ENCODE measurements at regions not wholly inside any gene's neighbourhood (a gene's known extent, or its start where the extent isn't known, plus 50 kb on each side); places are given as distances from the start of the nearest gene placed in this dataset.
A peak's percentile ranks its signal among the peaks of the same experiment; 100 is the strongest.

GRCh38 chr2:22011048-22011447 lies 887.3 kb downstream of the TDRD15 start:
- Mint-ChIP-seq H3K36me3 (peaks cover 19% of the 10 kb centered on the region), H3K4me1 (peaks cover 57% of the 10 kb centered on the region), H3K27me3 (ENCODE audit: low read depth) (no peaks in the 10 kb centered on the region), H3K4me3 (no peak overlapping the region), H3K27ac (no peak overlapping the region), H3K9me3 (peaks cover 31% of the 10 kb centered on the region)
- CTCF ChIA-PET, result no interaction called here
- DNase-seq (ENCODE audit: low spot score) (no peak), ATAC-seq (no peak)
- TF ChIP-seq SP1 (CRISPR knock-in tag; conservative IDR thresholded peaks at IDR 0.05) (no peak), ATF3 (CRISPR knock-in tag; conservative IDR thresholded peaks at IDR 0.05) (no peak), SMAD3 (CRISPR knock-in tag; IDR thresholded peaks at IDR 0.05; ENCODE audit: borderline replicate concordance) (no peak)
- TF ChIP-seq, protein P1, sequence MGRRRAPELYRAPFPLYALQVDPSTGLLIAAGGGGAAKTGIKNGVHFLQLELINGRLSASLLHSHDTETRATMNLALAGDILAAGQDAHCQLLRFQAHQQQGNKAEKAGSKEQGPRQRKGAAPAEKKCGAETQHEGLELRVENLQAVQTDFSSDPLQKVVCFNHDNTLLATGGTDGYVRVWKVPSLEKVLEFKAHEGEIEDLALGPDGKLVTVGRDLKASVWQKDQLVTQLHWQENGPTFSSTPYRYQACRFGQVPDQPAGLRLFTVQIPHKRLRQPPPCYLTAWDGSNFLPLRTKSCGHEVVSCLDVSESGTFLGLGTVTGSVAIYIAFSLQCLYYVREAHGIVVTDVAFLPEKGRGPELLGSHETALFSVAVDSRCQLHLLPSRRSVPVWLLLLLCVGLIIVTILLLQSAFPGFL (CRISPR knock-in tag; IDR thresholded peaks at IDR 0.05; ENCODE audit: borderline replicate concordance), result no peak
- POLR2A ChIA-PET, result no interaction called here

DNA sequence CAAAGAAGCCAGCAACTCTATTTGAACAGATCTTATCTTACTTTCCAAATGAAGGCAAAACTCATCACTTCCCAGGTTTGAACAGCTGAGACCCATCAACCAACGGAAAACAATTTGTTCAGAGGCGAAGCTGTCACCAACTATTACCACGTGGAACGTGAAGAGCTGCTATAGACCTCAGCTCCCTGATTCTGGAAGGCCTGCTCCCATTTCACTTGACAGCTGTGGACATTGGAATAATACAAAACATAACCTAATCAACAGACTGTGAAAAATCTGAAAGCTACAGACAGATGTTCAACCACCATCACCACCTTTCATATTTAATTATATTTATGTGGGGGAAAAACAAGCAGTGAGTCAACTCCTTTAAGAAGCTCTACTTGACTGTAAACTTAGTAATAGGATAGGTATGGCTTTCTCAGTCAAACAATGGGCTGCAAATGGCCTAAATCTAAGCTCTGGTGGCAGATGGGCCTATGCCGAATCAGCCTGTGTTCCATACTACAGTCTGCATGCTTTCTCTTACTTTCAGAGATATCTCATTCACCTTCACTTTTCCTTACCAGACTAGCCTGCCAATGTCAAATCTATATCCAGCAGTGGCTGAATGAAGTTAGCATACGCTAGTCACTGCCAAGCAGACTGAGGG lies 896.4 kb downstream of the TDRD15 start:
- POLR2A ChIA-PET, result no interaction called here
- no peaks in the 10 kb centered on the region for H3K36me3 Mint-ChIP-seq
- CTCF ChIA-PET, result no interaction called here
- DNase-seq (ENCODE audit: low spot score) (no peak), ATAC-seq (peak; percentile 67)
- no peak overlapping the region for H3K4me3 Mint-ChIP-seq
- peaks cover 48% of the 10 kb centered on the region for H3K4me1 Mint-ChIP-seq
- no peaks in the 10 kb centered on the region for H3K27me3 Mint-ChIP-seq (ENCODE audit: low read depth)
- no peaks in the 10 kb centered on the region for H3K9me3 Mint-ChIP-seq
- H3K27ac Mint-ChIP-seq, result no peak overlapping the region
- TF ChIP-seq MYBL2 (CRISPR knock-in tag; IDR thresholded peaks at IDR 0.05) (no peak), TCF7 (CRISPR knock-in tag; IDR thresholded peaks at IDR 0.05; ENCODE audit: low read depth) (no peak), TEAD4 (CRISPR knock-in tag; IDR thresholded peaks at IDR 0.05) (no peak), TP53 (CRISPR knock-in tag; IDR thresholded peaks at IDR 0.05) (no peak), EMX1 (CRISPR knock-in tag; IDR thresholded peaks at IDR 0.05) (no peak), NFATC4 (CRISPR knock-in tag; IDR thresholded peaks at IDR 0.05) (no peak), MXD4 (CRISPR knock-in tag; IDR thresholded peaks at IDR 0.05; ENCODE audit: borderline replicate concordance) (no peak), SMAD3 (CRISPR knock-in tag; IDR thresholded peaks at IDR 0.05; ENCODE audit: borderline replicate concordance) (no peak), TEAD1 (CRISPR knock-in tag; IDR thresholded peaks at IDR 0.05) (no peak), OVOL2 (CRISPR knock-in tag; IDR thresholded peaks at IDR 0.05; ENCODE audit: borderline replicate concordance) (no peak), NFE2L1 (CRISPR knock-in tag; IDR thresholded peaks at IDR 0.05) (no peak), ZBTB43 (CRISPR knock-in tag; IDR thresholded peaks at IDR 0.05) (no peak), ZNF138 (CRISPR knock-in tag; conservative IDR thresholded peaks at IDR 0.05) (no peak), FOXJ3 (CRISPR knock-in tag; IDR thresholded peaks at IDR 0.05; ENCODE audit: borderline replicate concordance) (no peak), STAT6 (CRISPR knock-in tag; conservative IDR thresholded peaks at IDR 0.05; ENCODE audit: low read depth) (no peak), ARID4B (CRISPR knock-in tag; IDR thresholded peaks at IDR 0.05; ENCODE audit: borderline replicate concordance) (no peak), CBFB (CRISPR knock-in tag; IDR thresholded peaks at IDR 0.05; ENCODE audit: low read depth) (no peak)

Measured in WTC11 (cell line).